GM12892 (cell line): ENCODE measurements at regions not wholly inside any gene's neighbourhood (a gene's known extent, or its start where the extent isn't known, plus 50 kb on each side); places are given as distances from the start of the nearest gene placed in this dataset.

Experiments used
- POLR2A ChIP-seq: IDR thresholded peaks from 2 replicates; pipeline ENCODE4 v1.6.1; 2011; ENCODE audit warnings: low read depth, low read length, control low read depth
- POLR2AphosphoS5 ChIP-seq: IDR thresholded peaks from 2 replicates; pipeline ENCODE4 v1.6.1; 2011; ENCODE audit warnings: low read depth, low read length, control low read depth

DNA sequence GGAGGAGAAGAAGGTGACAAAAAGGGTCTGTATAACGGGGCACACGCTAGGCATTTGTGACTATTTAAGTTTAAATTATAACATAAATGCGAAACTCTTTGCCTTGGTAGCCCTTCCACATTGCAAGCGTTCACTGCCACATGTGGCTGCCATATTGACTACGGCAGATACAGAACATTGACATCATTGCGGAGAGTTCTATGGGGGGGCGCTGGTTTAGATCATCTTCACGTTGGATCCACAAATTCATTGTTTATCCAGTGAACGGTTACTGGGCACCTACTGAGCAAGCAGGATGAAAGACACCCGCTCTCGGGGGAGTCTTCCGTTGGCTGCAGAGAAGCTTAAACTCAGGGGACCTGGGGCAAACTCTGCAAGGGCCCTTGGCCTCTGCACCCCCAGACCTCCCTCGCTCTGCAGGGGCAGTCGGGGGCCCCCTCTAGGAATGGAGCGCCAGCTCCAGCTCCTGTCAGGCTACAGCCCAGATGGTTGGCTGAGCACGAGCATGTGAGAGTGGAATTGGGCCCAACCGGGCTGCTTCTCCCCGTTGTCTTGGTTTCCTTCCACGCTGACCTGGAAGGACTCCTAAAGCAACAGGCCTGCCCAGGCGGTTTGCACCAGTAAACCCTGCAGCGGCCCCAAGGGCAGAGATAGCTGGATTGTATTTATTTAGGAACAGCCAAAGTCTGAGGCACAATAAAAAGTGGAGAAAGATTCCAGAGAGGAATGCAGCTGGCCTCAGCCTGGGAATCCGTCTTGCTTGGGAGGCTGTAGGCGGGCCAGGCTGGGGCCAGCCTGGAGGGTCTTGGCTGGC, 172.2 kb downstream of the SEC14L1 start:
- TF ChIP-seq POLR2AphosphoS5 (no peak), POLR2A (no peak)
